GM12875 (cell line): ENCODE measurements at regions not wholly inside any gene's neighbourhood (a gene's known extent, or its start where the extent isn't known, plus 50 kb on each side); places are given as distances from the start of the nearest gene placed in this dataset.
"Not testable (repeated sequence)": the region's sequence is repeated elsewhere in the genome, so short reads cannot be mapped to it uniquely, and the experiment has no call there.

ENCODE experiments used
- H3K4me3 ChIP-seq: one replicate; pipeline ENCODE4 v1.5.1; 2011; ENCODE audit warnings: low read depth, low read length, control low read depth
- CTCF ChIP-seq: IDR thresholded peaks from 2 replicates; pipeline ENCODE4 v1.5.1; 2011; ENCODE audit warnings: low read depth, mild to moderate bottlenecking, control low read depth, inconsistent platforms, low read length, moderate library complexity, borderline replicate concordance; ENCODE audit not compliant: insufficient read depth

- no peak overlapping the region for H3K4me3 ChIP-seq
- TF ChIP-seq CTCF, result no peak
These were observed 87.5 kb upstream of the TMEM170B start for GRCh38 chr6:11450037-11450436.

- no peak overlapping the region for H3K4me3 ChIP-seq
- no peak for TF ChIP-seq CTCF
These were observed 88.1 kb upstream of the TMEM170B start for GRCh38 chr6:11449408-11449807.

- no peak overlapping the region for H3K4me3 ChIP-seq
- no peak for TF ChIP-seq CTCF
These were observed 89.5 kb upstream of the TMEM170B start for GRCh38 chr6:11448038-11448437.

- H3K4me3 ChIP-seq, result no peak overlapping the region
- TF ChIP-seq CTCF, result no peak
These were observed 90.3 kb upstream of the TMEM170B start for GRCh38 chr6:11447265-11447664.

GRCh38 chr6:11445146-11445545 is 92.4 kb upstream of the TMEM170B start:
- no peak for TF ChIP-seq CTCF
- H3K4me3 ChIP-seq, result no peak overlapping the region

GRCh38 chr6:11443125-11443524 is 94.4 kb upstream of the TMEM170B start:
- not testable (repeated sequence) for H3K4me3 ChIP-seq

GRCh38 chr6:11442495-11442894 is 95.1 kb upstream of the TMEM170B start:
- TF ChIP-seq CTCF, result no peak
- no peak overlapping the region for H3K4me3 ChIP-seq

GRCh38 chr6:11439876-11440275 is 97.7 kb upstream of the TMEM170B start:
- no peak overlapping the region for H3K4me3 ChIP-seq
- TF ChIP-seq CTCF, result no peak
